DND-41 (cell line): ENCODE measurements at regions not wholly inside any gene's neighbourhood (a gene's known extent, or its start where the extent isn't known, plus 50 kb on each side); places are given as distances from the start of the nearest gene placed in this dataset.

Experiments
- ATAC-seq: fragments of 200-7000 bp; cut with Tn5 transposase; 3 replicates; pipeline ENCODE4 v1.9.1; 2021; ENCODE audit warnings: low read depth; ENCODE audit not compliant: insufficient read depth
- DNase-seq: peaks from one replicate; pipeline ENCODE4 v3.0.0-alpha.2; 2020
- H2AFZ ChIP-seq: 2 replicates; pipeline ENCODE4 v1.6.0; 2012; ENCODE audit warnings: low read depth, low read length
- H3K27ac ChIP-seq: 2 replicates; pipeline ENCODE4 v1.5.1; 2012; ENCODE audit warnings: low read length, inconsistent platforms
- H3K27me3 ChIP-seq: fragments of 200-600 bp; sonication (generic); 2 replicates; pipeline ENCODE4 v1.6.0; 2012; ENCODE audit warnings: low read length, mild to moderate bottlenecking, inconsistent platforms; ENCODE audit not compliant: insufficient read depth, poor library complexity
- H3K36me3 ChIP-seq: 2 replicates; pipeline ENCODE4 v1.5.1; 2012; ENCODE audit warnings: low read length, inconsistent platforms; ENCODE audit not compliant: insufficient read depth
- H3K4me1 ChIP-seq: 2 replicates; pipeline ENCODE4 v1.5.1; 2012; ENCODE audit warnings: mild to moderate bottlenecking, low read length; ENCODE audit not compliant: insufficient read depth
- H3K4me2 ChIP-seq: 2 replicates; pipeline ENCODE4 v1.6.0; 2012; ENCODE audit warnings: mild to moderate bottlenecking, moderate library complexity, low read length, inconsistent platforms; ENCODE audit not compliant: insufficient read depth
- H3K4me3 ChIP-seq, 2 experiments: fragments of 200-600 bp in 1 of 2; shearing (Covaris generic) in 1 of 2; 2 replicates each; pipeline ENCODE4 v1.5.1; 2012 to 2016; ENCODE audit warnings: inconsistent platforms in 2 of 2, low read length in 2 of 2, mild to moderate bottlenecking in 2 of 2, low read depth in 1 of 2, moderate library complexity in 1 of 2
- H3K79me2 ChIP-seq: 2 replicates; pipeline ENCODE4 v1.6.0; 2012; ENCODE audit warnings: low read length, inconsistent platforms; ENCODE audit not compliant: insufficient read depth
- H3K9ac ChIP-seq: 2 replicates; pipeline ENCODE4 v1.6.0; 2012; ENCODE audit warnings: low read depth, mild to moderate bottlenecking, inconsistent platforms, low read length, moderate library complexity
- H3K9me3 ChIP-seq: 2 replicates; pipeline ENCODE4 v1.5.1; 2012; ENCODE audit warnings: low read length, moderate library complexity, mild to moderate bottlenecking, inconsistent platforms; ENCODE audit not compliant: insufficient read depth, severe bottlenecking
- H4K20me1 ChIP-seq: 2 replicates; pipeline ENCODE4 v1.6.0; 2012; ENCODE audit warnings: low read length; ENCODE audit not compliant: insufficient read depth
- CTCF ChIP-seq: IDR thresholded peaks from 2 replicates; pipeline ENCODE4 v1.5.1; 2012; ENCODE audit warnings: borderline replicate concordance, low read length, moderate library complexity, mild to moderate bottlenecking; ENCODE audit not compliant: poor library complexity, severe bottlenecking; ENCODE audit errors: extremely low read depth
- EZH2 ChIP-seq: IDR thresholded peaks from 3 replicates; pipeline ENCODE4 v1.6.1; 2012; ENCODE audit warnings: borderline replicate concordance, low read depth, mild to moderate bottlenecking, moderate library complexity, low read length, inconsistent platforms; ENCODE audit not compliant: severe bottlenecking

- Histone ChIP-seq H3K4me1 (no peaks in the 10 kb centered on the region), H3K4me3 (no peak overlapping the region), H2AFZ (no peak overlapping the region), H3K36me3 (no peaks in the 10 kb centered on the region), H3K9ac (no peak overlapping the region), H3K9me3 (no peaks in the 10 kb centered on the region), H3K27ac (no peak overlapping the region), H4K20me1 (no peaks in the 10 kb centered on the region), H3K4me2 (no peak overlapping the region), H3K79me2 (no peaks in the 10 kb centered on the region), H3K27me3 (no peaks in the 10 kb centered on the region)
- no peak for DNase-seq
- no peak for ATAC-seq
- no peak for TF ChIP-seq EZH2
- no peak for TF ChIP-seq CTCF
These were observed 400.9 kb upstream of the FGF13 start for GRCh38 chrX:139112432-139112831.

- no peak for DNase-seq
- Histone ChIP-seq H3K4me3 (no peak overlapping the region), H3K27ac (no peak overlapping the region), H3K27me3 (no peaks in the 10 kb centered on the region), H3K79me2 (no peaks in the 10 kb centered on the region), H2AFZ (no peak overlapping the region), H3K9me3 (no peaks in the 10 kb centered on the region), H3K36me3 (no peaks in the 10 kb centered on the region), H3K9ac (no peak overlapping the region), H3K4me2 (no peak overlapping the region), H3K4me1 (no peaks in the 10 kb centered on the region), H4K20me1 (no peaks in the 10 kb centered on the region)
- ATAC-seq, result no peak
- TF ChIP-seq EZH2 (no peak), CTCF (no peak)
These were observed 394.6 kb upstream of the FGF13 start for GRCh38 chrX:139106069-139106468.

- H3K4me2 ChIP-seq, result no peak overlapping the region
- no peaks in the 10 kb centered on the region for H3K27me3 ChIP-seq
- TF ChIP-seq CTCF, result no peak
- TF ChIP-seq EZH2, result no peak
- no peaks in the 10 kb centered on the region for H3K36me3 ChIP-seq
- no peaks in the 10 kb centered on the region for H3K9me3 ChIP-seq
- no peaks in the 10 kb centered on the region for H3K4me1 ChIP-seq
- no peak overlapping the region for H2AFZ ChIP-seq
- H3K9ac ChIP-seq, result no peak overlapping the region
- DNase-seq, result no peak
- no peaks in the 10 kb centered on the region for H4K20me1 ChIP-seq
- no peak overlapping the region for H3K4me3 ChIP-seq
- H3K27ac ChIP-seq, result no peak overlapping the region
- ATAC-seq, result no peak
- no peaks in the 10 kb centered on the region for H3K79me2 ChIP-seq
These were observed 383.4 kb upstream of the FGF13 start for GRCh38 chrX:139094671-139095592.
